ENCODE measurements at regions not wholly inside any gene's neighbourhood (a gene's known extent, or its start where the extent isn't known, plus 50 kb on each side); places are given as distances from the start of the nearest gene placed in this dataset.
"Not testable (repeated sequence)": the region's sequence is repeated elsewhere in the genome, so short reads cannot be mapped to it uniquely, and the experiment has no call there.

GRCh38 chr9:65430221-65430620 is 145.2 kb upstream of the FOXD4L5 start:
- Histone ChIP-seq H3K27me3 (replicated peaks; ENCODE audit: insufficient read depth, low read depth, low read length, poor library complexity) (no peaks in the 10 kb centered on the region), H3K27ac (ENCODE audit: low read depth, low read length, poor library complexity, severe bottlenecking) (no peak overlapping the region), H3K36me3 (ENCODE audit: insufficient read depth, low read length, poor library complexity, severe bottlenecking) (no peaks in the 10 kb centered on the region), H3K4me1 (ENCODE audit: insufficient read depth, low read length, poor library complexity, severe bottlenecking) (no peaks in the 10 kb centered on the region), H3K9me3 (ENCODE audit: low read depth, low read length, poor library complexity, severe bottlenecking) (peaks cover 14% of the 10 kb centered on the region), H3K4me3 (ENCODE audit: low read depth, low read length, poor library complexity, severe bottlenecking) (no peak overlapping the region)
- POLR2A ChIA-PET (ENCODE audit: low non-redundant PET): no interaction called here
- CTCF ChIA-PET: no interaction called here
- no peak for DNase-seq (ENCODE audit: low spot score)
- BruUV-seq (replicated peaks): no TSS peak
- TF ChIP-seq EZH2 (IDR thresholded peaks at IDR 0.05; ENCODE audit: borderline replicate concordance, low read depth, low read length, poor library complexity, severe bottlenecking): no peak
- TF ChIP-seq CTCF (conservative IDR thresholded peaks at IDR 0.05; ENCODE audit: low read depth, low read length): no peak
- intact Hi-C loops (cut with micrococcal nuclease; ENCODE audit: unreplicated experiment): no loop called here

- H3K27ac ChIP-seq (ENCODE audit: low read depth, low read length, poor library complexity, severe bottlenecking); H3K36me3 ChIP-seq (ENCODE audit: insufficient read depth, low read length, poor library complexity, severe bottlenecking); H3K4me1 ChIP-seq (ENCODE audit: insufficient read depth, low read length, poor library complexity, severe bottlenecking); intact Hi-C loops (cut with micrococcal nuclease; ENCODE audit: unreplicated experiment); H3K27me3 ChIP-seq (replicated peaks; ENCODE audit: insufficient read depth, low read depth, low read length, poor library complexity); H3K4me3 ChIP-seq (ENCODE audit: low read depth, low read length, poor library complexity, severe bottlenecking); POLR2A ChIA-PET (ENCODE audit: low non-redundant PET); CTCF ChIA-PET; BruUV-seq (replicated peaks); DNase-seq (ENCODE audit: low spot score): not testable (repeated sequence)
- H3K9me3 ChIP-seq (ENCODE audit: low read depth, low read length, poor library complexity, severe bottlenecking): peaks cover 12% of the 10 kb centered on the region
Measured at GRCh38 chr9:65427361-65427760, 142.4 kb upstream of the FOXD4L5 start.

GRCh38 chr9:65426813-65427212 is 141.8 kb upstream of the FOXD4L5 start:
- POLR2A ChIA-PET (ENCODE audit: low non-redundant PET); H3K27me3 ChIP-seq (replicated peaks; ENCODE audit: insufficient read depth, low read depth, low read length, poor library complexity); H3K27ac ChIP-seq (ENCODE audit: low read depth, low read length, poor library complexity, severe bottlenecking); H3K36me3 ChIP-seq (ENCODE audit: insufficient read depth, low read length, poor library complexity, severe bottlenecking); BruUV-seq (replicated peaks); H3K4me3 ChIP-seq (ENCODE audit: low read depth, low read length, poor library complexity, severe bottlenecking); intact Hi-C loops (cut with micrococcal nuclease; ENCODE audit: unreplicated experiment); CTCF ChIA-PET; H3K4me1 ChIP-seq (ENCODE audit: insufficient read depth, low read length, poor library complexity, severe bottlenecking); DNase-seq (ENCODE audit: low spot score): not testable (repeated sequence)
- H3K9me3 ChIP-seq (ENCODE audit: low read depth, low read length, poor library complexity, severe bottlenecking): peaks cover 12% of the 10 kb centered on the region

- no TSS peak for BruUV-seq (replicated peaks)
- peaks cover 12% of the 10 kb centered on the region for H3K9me3 ChIP-seq (ENCODE audit: low read depth, low read length, poor library complexity, severe bottlenecking)
- no peaks in the 10 kb centered on the region for H3K4me1 ChIP-seq (ENCODE audit: insufficient read depth, low read length, poor library complexity, severe bottlenecking)
- H3K4me3 ChIP-seq (ENCODE audit: low read depth, low read length, poor library complexity, severe bottlenecking): no peak overlapping the region
- TF ChIP-seq CTCF (conservative IDR thresholded peaks at IDR 0.05; ENCODE audit: low read depth, low read length): no peak
- TF ChIP-seq EZH2 (IDR thresholded peaks at IDR 0.05; ENCODE audit: borderline replicate concordance, low read depth, low read length, poor library complexity, severe bottlenecking): no peak
- CTCF ChIA-PET: no interaction called here
- DNase-seq (ENCODE audit: low spot score): no peak
- H3K27me3 ChIP-seq (replicated peaks; ENCODE audit: insufficient read depth, low read depth, low read length, poor library complexity): no peaks in the 10 kb centered on the region
- H3K36me3 ChIP-seq (ENCODE audit: insufficient read depth, low read length, poor library complexity, severe bottlenecking): no peaks in the 10 kb centered on the region
- intact Hi-C loops (cut with micrococcal nuclease; ENCODE audit: unreplicated experiment): no loop called here
- POLR2A ChIA-PET (ENCODE audit: low non-redundant PET): no interaction called here
- H3K27ac ChIP-seq (ENCODE audit: low read depth, low read length, poor library complexity, severe bottlenecking): no peak overlapping the region
Measured at GRCh38 chr9:65426231-65426630, 141.2 kb upstream of the FOXD4L5 start.

- DNase-seq (ENCODE audit: low spot score); H3K27ac ChIP-seq (ENCODE audit: low read depth, low read length, poor library complexity, severe bottlenecking); CTCF ChIA-PET; POLR2A ChIA-PET (ENCODE audit: low non-redundant PET); H3K4me3 ChIP-seq (ENCODE audit: low read depth, low read length, poor library complexity, severe bottlenecking); BruUV-seq (replicated peaks); H3K4me1 ChIP-seq (ENCODE audit: insufficient read depth, low read length, poor library complexity, severe bottlenecking); H3K27me3 ChIP-seq (replicated peaks; ENCODE audit: insufficient read depth, low read depth, low read length, poor library complexity); intact Hi-C loops (cut with micrococcal nuclease; ENCODE audit: unreplicated experiment); H3K36me3 ChIP-seq (ENCODE audit: insufficient read depth, low read length, poor library complexity, severe bottlenecking): not testable (repeated sequence)
- peaks cover 12% of the 10 kb centered on the region for H3K9me3 ChIP-seq (ENCODE audit: low read depth, low read length, poor library complexity, severe bottlenecking)
Measured at GRCh38 chr9:65425183-65425582, 140.2 kb upstream of the FOXD4L5 start.

- BruUV-seq (replicated peaks); intact Hi-C loops (cut with micrococcal nuclease; ENCODE audit: unreplicated experiment); H3K4me1 ChIP-seq (ENCODE audit: insufficient read depth, low read length, poor library complexity, severe bottlenecking); POLR2A ChIA-PET (ENCODE audit: low non-redundant PET); H3K27me3 ChIP-seq (replicated peaks; ENCODE audit: insufficient read depth, low read depth, low read length, poor library complexity); H3K36me3 ChIP-seq (ENCODE audit: insufficient read depth, low read length, poor library complexity, severe bottlenecking); H3K4me3 ChIP-seq (ENCODE audit: low read depth, low read length, poor library complexity, severe bottlenecking); DNase-seq (ENCODE audit: low spot score); H3K27ac ChIP-seq (ENCODE audit: low read depth, low read length, poor library complexity, severe bottlenecking); CTCF ChIA-PET: not testable (repeated sequence)
- H3K9me3 ChIP-seq (ENCODE audit: low read depth, low read length, poor library complexity, severe bottlenecking): peaks cover 12% of the 10 kb centered on the region
Measured at GRCh38 chr9:65424437-65424984, 139.5 kb upstream of the FOXD4L5 start.

Measured in A673 (cell line).